Activated CD4-positive, alpha-beta T cell treated with anti-CD3 and anti-CD28 coated beads for 4 hours (primary cell): ENCODE measurements at regions not wholly inside any gene's neighbourhood (a gene's known extent, or its start where the extent isn't known, plus 50 kb on each side); places are given as distances from the start of the nearest gene placed in this dataset.

Experiments used
- DNase-seq, 2 donors: peaks; one replicate each; pipeline ENCODE4 v3.0.0-alpha.2; 2020

DNA sequence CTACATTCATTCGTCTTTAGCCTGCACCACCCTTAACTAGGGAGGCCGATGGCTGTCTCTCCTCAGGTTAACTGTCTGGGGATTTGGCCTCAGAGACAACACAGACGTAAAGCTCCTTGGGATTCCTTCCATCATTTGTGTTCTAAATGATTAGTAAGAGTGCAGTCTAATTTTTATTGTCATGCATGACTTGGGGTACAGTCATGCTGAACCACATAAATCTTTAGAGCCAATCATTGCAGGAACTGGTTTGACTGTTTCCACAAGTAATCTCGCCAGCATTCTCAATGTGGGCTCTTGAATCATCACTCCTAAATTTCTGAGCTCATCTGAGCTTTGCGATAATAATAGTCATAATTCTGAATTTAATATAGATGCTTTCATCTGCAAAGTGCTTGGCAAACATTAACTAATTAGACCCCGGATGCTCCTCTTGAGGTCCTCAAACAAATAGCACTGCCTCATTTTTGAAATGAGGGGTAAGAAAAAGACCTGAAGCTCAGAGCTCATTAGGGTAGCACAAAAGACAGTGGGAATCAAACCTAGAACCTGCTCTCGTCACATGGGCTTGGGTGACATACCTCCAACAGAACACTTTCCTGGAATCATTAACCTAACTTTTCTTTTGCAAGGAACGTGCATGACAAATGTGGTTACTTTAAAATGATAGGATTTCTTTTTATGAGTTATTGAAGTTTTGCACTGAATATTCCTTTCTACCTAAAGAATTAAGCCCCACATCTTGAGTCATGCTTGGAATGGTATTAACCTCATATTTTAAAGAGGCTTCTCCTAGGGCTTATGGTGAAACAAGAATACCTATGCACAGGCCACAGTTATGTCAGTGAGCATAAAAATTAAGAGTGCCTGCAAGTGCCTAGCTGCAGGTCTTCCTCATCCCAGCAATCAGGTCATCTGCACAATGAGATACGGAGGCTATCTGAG lies 118.9 kb upstream of the NRP1 start:
- no peak for DNase-seq

DNA sequence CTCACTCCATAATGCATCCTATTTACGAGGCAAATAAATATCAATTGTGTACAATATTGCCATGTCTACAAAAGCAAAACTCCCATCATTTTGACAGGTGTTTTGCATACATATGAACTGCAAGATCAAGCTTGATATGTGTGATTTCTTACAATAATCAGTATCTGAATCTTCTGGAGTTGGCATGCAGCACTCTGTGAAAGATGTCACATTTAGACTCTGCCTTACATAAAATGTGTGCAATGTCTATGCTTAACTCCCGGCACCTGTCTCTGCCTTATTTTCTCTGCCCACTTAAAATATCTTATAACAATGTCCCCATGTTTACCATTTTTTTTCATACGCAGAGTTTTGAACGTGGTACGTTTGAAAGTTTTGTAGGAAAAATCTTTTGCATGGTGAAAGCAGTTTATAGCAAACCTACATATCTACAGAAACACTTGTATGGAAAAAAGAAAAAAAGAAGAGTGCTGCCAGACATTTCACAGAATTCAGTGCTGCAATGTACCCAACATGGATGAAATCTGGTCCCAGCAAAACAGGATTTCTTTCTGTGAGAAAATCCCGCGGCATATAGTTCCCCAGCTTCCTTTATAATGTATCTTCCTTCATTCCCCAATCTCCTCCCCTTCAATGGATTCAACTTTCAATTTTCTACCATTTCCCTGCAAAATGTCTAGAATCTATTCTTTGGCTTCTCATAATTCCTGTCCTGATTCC lies 114.1 kb upstream of the NRP1 start:
- DNase-seq = no peak

DNA sequence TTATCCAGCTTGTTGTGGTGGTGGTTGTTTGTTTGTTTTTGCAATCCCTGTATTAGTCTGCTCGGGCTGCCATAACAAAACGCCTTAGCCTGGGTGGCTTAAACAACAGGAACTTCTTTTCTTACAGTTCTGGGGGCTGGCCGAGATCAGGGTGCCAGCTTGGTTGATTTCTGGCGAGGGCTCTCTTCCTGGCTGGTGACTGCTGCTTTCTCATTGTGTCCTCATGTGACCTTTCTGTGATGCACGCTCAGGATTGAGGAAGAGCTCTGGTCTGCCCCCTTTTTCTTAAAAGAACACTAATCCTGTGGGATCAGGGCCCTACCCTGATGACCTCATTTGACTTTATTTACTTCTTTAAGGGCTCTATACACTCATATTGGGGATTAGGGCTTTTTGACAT lies 107.1 kb upstream of the NRP1 start:
- no peak for DNase-seq

DNA sequence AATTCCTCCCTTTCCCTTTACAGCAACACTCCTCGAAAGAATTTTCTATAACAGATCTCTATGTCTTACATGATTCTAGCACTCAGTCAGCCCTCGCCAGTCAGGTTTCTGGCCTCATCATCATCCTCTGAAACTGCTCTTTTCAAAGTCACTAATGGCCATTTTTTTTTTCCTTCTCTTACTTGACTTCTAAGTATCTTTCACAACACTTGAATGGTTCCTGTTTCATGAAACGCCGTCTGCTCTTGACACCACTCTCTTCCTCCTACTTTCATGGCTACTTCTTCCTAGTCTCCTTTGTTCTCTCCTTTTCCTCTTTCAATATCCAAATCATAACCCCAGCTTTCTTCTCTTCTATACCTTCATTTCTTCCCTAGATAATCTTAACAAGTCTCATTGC lies 100.5 kb upstream of the NRP1 start:
- no peak for DNase-seq

DNA sequence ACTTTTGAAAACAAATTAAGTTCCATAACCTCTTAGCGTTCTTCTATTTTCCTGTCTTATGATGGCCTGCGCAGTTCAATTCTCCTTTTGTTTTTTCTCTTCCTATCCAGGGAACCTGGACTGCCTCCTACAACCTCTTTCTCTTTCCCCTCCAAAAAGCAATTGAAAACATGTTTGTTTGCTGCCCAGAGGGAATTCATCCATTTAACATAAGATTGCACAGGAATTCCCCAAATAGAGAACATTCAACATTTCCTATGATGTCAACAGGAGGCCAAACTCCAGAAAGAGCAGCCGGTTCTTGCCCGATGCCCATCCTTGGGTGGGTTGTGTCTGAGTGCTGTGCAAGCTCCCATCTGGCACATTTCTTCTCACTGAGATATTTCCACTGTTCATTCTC lies 94.2 kb upstream of the NRP1 start:
- no peak for DNase-seq

DNA sequence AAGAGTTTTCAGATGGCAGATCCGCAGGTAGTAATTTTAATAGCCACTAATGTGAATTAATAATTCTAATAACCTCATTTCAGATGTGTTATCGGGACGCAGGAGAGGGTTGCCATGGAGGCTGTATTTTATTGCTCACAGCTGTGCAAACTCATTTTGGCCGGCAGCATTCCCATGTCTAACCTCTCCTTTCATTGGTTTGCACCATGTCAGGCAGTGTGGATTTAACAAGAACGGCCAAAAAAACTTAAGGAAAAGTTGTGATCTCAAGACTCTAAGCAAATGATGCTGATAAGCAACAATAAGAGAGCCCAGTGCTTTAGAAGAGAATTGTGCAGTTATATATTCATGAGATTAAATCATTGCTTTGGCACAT lies 88.7 kb upstream of the NRP1 start:
- no peak for DNase-seq

DNA sequence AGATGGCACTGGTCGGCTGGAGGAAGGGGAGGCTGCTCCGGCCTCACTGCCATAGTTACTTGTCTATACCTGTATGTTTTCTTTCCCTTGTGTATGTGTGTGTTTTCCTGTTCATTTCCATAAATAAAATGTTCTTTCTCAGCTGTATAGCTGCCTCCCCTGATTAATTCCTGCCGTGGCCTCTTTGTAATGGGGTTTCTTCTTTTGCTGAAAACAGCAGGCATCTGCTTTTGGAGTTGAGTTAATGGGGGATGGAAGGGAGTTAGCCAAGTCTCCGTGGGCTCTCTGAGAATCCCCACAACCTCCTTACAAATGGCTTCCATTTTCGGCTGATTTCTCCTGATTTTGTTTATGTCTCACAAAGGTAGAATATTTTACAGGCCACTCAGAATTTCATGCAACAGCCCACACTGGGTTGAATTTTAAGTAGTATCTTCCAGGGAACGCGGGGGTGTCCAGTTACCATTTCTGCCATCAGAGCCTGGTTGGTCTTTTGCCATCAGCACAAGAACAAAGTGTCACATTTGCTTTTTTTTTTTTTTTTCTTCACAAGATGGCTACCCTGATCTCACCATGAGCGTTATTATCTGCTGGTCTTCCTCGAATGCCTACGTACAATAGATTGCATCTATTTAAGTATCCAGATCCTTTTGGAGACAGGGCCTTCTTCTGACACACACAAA lies 88.1 kb upstream of the NRP1 start:
- no peak for DNase-seq

DNA sequence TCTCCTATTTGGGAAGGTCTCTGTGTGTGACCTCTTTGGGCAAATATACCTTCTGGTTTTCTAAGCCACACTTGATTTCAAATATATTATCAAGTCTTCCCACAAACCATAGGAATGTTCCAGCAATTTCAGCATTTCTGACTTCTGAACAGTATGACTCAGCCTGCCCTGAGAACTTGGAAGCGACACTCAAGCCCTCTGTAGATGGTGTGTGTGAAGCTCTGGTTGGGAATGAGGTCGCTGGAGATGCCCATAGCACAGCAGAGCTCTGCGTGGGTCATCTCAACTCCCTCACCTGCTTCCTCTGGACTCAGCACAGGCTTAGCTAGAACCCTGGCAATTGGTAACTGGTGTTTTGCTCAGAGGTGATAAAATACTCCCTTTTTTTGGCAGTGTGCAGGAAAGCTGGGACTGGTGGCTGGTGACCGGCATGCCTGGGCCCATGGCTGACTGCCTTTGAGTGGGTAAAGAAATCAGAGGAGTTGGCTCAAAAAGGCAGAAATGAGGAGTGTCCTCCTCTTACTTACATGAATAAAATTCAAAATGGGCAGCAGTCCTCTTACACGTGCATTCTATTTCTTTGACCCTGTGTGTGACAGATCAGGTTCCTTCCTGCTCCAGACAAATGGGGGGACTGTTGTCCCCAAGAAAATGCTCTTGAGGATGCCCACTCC lies 87.5 kb upstream of the NRP1 start:
- DNase-seq = no peak

DNA sequence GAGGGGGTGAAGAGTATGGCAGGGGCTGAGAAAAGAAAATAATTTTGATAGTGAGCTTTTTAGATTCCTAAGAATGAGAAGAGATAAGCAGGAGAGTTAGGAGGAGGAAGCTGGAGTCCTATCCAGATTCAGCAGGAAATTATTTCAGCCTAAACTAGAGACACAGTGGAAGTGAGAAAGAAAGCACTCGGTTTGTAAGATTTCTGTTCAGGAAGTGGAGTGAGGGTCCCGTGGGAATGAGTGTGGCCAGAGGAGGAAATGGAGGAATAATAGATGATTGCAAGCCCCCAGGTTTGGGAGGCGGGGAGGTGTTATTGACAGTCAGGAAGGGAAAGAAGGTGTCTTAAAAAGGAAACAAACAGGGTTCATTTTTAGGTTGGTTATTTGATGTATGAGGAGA lies 84.8 kb upstream of the NRP1 start:
- DNase-seq = no peak

DNA sequence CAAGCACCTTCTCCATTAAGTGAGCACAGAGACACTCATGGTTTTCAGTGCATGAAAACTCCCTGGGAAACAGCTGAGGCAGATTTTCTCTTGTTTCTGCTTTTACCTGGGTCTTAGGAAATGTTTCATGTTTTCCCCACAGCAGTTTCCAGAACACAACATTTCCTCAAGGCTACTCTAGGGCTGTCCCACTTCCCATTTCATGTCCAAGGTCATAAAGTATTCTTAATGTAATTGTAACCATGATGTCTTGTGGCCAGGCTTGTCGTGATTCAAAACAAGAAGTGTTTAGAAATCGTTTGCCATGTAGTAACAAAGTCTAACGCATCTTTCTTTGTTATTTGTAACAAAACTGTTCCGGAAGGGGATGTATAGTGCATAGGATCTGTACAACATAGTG lies 83.8 kb upstream of the NRP1 start:
- no peak for DNase-seq

DNA sequence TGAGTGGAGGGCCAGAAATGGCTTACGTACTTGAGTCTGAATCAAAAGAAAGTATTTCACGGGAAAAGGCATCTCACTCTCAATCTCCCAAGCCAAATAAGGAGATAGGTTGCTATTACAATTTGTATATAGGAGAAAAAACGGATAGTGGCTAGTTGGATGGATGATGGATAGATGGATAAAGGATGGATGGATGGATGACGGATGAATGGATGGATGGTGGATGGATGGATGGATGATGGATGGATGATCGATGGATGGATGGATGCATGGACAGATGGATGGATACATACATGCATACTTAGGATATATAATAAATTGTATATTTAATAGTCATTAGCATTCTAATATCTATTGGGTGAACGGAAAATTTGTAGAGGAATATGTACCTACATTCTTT lies 82.2 kb upstream of the NRP1 start:
- no peak for DNase-seq

DNA sequence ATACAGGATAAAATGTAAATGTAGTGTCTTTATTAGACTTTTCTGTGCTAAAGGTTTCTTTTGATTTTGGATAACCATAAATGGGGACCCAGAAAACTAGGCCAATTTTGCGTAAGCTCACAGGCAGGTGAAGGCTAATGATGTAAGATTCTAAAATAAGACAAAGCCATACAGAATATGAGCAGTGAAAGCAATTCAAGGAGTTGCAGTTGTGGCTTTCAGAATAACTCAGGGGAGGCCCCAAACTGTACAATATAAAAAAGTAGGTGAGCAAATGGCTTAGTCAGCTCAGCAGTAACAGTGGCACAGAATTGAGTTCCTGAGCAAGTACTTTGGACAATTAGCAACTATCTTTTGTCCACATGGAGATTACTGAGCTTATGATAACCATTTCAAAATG lies 81.7 kb upstream of the NRP1 start:
- DNase-seq = no peak

DNA sequence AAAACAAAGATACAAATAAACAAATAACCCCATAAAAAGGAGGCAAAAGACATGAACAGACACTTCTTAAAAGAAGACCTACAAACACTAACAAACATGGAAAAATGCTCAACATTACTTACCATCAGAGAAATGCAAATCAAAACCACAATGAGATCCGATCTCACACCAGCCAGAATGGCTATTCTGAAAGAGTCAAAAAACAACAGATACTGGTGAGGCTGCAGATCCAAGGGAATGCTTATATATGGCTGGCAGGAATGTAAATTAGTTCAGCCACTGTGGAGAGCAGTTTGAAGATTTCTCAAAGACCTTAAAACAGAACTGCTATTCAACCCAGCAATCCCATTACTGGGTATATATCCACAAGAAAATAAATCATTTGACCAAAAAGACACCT lies 80.4 kb upstream of the NRP1 start:
- DNase-seq = no peak

DNA sequence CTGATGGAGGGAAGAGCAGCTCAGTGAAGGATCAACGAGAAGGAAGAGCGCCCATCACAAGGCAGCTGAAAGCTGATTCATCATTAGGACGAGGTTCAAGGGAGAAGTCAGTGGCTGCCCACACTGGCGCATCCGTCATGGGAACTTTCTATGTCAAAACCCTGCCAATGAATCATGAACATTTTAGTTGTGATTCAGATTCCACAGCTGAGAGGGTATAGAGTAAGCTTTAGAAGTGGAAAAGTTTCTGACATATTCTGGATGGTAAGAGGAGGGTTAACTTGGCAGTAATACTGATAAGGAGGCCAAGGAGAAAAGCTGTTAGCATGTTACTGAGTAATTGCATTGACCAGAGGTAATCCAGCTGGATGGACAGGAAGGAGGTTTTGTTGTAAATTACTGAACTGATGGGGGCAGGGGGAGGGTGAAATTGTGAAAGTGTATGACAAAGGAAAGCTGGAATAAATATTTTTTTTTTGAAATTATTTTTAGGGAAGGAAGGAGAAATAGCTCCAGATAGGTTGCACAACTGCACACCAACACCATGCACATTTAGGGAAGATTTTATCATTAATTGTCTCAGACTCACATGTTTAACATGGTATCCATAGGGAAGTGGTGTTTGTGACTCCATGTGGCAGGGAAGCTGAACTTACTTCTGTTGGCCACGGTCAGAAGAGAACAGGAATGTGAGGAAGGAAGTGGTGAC lies 78.3 kb upstream of the NRP1 start:
- no peak for DNase-seq

DNA sequence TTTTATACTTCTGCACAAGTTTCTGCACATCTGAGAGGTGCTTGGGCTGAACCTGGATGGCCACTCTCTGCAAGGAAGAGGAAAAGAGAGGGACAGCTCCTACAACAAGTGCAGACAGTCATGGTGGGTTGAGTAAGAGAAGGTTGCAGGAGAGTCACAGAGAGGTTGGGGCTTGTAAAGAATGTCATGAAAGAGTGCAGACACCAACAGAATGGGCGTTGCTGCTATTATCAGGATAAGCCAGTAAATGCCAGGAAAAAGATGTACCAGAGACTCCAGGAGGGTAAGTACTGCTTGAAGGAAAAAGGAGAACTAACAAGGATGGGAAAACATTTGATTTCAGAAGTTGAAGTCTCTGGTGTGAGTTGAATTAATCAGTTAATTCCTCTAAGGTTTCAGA lies 77.8 kb upstream of the NRP1 start:
- DNase-seq = no peak

DNA sequence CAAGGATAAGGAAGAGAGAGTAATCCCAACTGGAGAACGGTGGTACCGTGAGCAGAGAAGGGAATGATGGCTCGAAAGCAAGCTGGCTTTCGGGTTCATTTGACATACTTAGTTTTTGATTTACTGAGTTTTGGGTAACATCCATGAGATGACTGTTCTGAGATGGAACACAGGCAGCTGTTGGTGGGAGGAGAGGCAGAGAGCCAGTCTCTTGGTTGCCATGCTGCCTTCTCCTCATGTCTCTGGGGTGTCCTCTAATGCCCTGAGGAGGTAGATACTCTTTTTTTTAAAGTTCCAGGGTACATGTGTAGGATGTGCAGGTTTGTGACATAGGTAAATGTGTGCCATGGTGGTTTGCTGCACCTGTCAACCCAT lies 76.4 kb upstream of the NRP1 start:
- no peak for DNase-seq

DNA sequence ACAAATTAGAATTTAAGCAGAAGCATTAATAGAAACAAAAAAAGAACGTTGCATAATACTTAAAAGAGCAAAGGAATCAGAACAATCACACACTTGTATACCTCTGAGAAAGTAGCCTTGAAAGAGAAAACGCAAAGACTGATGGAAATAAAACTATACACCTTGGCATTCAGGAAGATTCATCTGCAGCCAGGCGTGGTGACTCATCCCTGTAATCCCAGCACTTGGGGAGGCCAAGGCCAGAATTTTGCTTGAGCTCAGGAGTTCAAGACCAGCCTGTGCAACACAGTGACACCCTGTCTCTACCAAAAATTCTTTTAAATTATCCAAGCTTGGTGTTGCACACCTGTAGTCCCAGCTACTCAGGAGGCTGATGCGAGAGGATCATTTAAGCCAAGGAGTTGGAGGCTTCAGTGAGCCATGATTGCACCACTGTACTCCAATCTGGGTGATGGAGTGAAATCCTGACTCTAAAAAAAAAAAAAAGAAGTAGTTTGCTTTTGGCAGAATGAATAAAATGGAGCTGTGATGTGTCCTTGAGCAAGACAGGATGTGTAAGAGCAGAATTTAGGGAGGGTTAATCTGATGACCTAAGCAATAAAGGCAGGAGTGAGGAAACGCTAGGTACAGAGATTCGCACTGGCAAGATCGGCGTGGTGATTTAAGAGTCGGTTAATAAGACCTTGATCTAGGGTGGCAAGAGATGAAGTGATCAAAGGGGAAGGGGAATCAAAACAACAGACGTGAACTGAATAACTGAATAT lies 75.8 kb upstream of the NRP1 start:
- DNase-seq = no peak

DNA sequence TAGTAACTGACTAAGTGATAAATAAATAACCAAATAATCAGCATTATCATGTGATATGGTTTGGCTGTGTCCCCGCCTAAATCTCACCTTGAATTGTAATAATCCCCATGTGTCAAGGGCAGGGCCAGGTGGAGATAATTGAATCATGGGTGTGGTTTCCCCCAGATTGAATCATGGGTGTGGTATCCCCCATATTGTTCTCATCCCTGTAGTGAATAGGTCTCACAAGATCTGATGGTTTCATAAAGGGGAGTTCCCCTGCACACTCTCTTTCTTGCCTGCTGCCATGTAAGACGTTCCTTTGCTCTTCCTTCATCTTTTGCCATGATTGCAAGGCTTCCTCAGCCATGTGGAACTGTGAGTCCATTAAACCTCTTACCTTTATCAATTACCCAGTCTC lies 72.1 kb upstream of the NRP1 start:
- DNase-seq = no peak

DNA sequence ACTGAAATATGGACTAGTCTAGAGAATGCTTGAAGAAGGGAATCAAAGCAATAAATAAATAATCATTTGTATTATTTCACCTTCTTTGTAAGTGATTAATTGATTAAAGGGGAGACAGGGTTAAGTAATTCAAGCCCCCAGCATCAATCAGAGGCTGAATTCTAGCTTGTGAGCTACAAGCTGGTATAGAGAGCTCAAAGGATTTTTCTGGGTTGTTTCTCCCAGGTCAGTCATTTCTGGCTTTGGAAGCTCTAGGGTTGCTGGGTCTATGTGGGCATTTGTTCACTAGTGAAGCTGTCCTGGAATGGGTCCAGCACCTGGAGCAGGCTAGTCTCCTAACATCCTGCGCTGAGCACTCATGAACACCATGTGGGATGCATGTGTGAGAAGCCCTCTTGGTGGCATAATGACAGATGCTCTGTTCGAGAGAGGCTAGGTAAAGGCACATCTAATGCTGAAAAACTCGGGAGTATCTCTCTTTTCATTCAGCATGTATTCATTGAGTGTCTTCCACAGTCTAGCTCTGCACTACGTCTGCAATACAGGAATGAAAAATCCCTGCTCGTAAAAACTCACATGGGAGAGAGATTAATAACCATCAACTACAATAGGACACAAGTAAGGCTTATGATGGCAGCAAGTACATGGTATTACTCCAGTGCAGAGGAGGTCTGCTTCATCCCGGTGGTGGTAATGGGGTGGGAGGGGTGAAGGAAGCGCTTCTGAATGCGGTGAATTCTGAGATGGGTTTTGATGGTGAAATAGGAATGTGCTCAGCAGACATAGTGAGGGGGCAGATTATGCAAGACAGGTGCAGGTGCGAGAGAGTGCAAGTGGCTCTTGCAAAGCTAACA lies 68.0 kb upstream of the NRP1 start:
- no peak for DNase-seq

DNA sequence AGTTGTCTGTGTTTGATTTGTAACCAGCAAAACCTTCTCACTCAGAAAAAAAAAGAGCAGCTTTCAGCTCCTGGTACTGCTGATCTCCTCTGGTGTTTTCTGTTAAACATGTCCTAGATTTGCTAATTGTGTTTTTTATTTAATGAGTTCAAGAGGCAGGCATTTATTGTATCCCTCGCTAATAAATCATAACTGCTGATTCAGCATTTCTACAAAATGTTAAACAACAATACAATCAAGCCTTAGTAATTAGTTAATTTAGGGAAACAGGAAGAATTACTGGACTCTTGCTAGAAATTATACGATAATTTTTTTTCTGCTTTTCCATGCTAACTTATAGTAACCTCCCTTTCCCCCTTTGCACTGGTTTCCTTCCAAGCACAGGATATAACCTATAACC lies 66.8 kb upstream of the NRP1 start:
- no peak for DNase-seq

DNA sequence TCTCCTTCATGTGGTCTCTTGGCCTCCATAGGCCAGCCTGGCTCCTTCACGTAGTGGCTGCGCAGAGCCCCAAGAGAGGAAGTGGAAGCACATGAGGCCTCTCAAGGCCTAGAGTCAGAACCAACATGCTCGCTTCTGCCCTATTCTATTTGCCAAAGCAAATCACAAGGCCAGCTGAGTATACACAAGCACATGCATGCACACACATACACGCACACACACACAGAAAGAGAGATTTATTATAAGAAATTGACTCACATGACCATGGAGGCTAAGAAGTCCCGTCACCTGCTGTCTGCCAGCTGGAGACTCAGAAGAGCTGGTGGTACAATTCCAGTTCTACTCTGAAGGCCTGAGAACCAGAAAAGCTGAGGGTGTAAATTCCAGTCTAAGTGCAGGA lies 64.3 kb upstream of the NRP1 start:
- no peak for DNase-seq
